ENCODE measurements at regions not wholly inside any gene's neighbourhood (a gene's known extent, or its start where the extent isn't known, plus 50 kb on each side); places are given as distances from the start of the nearest gene placed in this dataset.

DNA sequence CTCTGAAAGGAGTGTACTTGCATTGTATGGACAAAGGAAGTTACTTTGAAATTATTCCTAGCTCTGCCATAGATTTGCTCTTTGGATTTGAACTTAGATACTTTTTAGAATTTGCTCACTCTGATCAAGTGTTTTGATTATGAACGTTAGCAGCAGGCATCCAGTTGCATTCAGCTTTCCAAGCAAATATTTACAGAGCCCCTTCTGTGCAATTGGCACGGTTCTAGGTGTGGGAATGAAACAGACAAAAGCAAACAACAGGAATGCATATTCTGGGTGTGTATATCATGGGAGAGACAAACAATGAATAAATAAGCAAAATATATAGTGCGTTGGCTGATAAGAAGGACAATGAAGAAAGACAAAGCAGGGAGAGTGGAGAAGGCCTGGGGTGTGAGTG is 125.5 kb upstream of the ADAMTS9 start:
- H3K9me3 Mint-ChIP-seq: no peaks in the 10 kb centered on the region; the same call in 2 of the 3 replicates
- Histone ChIP-seq H3K4me1 (ENCODE audit: insufficient read depth) (no peaks in the 10 kb centered on the region), H3K27me3 (ENCODE audit: insufficient read depth) (no peaks in the 10 kb centered on the region), H3K4me3 (no peak overlapping the region), H3K27ac (ENCODE audit: low read depth) (no peak overlapping the region), H4K20me1 (replicated peaks; ENCODE audit: insufficient read depth) (no peaks in the 10 kb centered on the region), H3K4me2 (no peak overlapping the region), H2AFZ (no peak overlapping the region), H3K9me2 (ENCODE audit: insufficient read depth) (no peaks in the 10 kb centered on the region), H3K36me3 (ENCODE audit: insufficient read depth) (no peaks in the 10 kb centered on the region), H3F3A (replicated peaks; ENCODE audit: low read depth) (no peaks in the 10 kb centered on the region), H3K79me2 (replicated peaks; ENCODE audit: insufficient read depth) (no peaks in the 10 kb centered on the region)
- DNase-seq (ENCODE audit: low spot score) (no peak), ATAC-seq (no peak)
- H3K4me3 Mint-ChIP-seq: no peak overlapping the region
- H3K36me3 Mint-ChIP-seq (ENCODE audit: low read depth): no peaks in the 10 kb centered on the region
- peaks cover 3% of the 10 kb centered on the region for H3K27me3 Mint-ChIP-seq (ENCODE audit: insufficient read depth, low read depth, poor library complexity)
- no peaks in the 10 kb centered on the region; the same call in 2 of the 3 replicates for H3K4me1 Mint-ChIP-seq
- TF ChIP-seq, protein P1, sequence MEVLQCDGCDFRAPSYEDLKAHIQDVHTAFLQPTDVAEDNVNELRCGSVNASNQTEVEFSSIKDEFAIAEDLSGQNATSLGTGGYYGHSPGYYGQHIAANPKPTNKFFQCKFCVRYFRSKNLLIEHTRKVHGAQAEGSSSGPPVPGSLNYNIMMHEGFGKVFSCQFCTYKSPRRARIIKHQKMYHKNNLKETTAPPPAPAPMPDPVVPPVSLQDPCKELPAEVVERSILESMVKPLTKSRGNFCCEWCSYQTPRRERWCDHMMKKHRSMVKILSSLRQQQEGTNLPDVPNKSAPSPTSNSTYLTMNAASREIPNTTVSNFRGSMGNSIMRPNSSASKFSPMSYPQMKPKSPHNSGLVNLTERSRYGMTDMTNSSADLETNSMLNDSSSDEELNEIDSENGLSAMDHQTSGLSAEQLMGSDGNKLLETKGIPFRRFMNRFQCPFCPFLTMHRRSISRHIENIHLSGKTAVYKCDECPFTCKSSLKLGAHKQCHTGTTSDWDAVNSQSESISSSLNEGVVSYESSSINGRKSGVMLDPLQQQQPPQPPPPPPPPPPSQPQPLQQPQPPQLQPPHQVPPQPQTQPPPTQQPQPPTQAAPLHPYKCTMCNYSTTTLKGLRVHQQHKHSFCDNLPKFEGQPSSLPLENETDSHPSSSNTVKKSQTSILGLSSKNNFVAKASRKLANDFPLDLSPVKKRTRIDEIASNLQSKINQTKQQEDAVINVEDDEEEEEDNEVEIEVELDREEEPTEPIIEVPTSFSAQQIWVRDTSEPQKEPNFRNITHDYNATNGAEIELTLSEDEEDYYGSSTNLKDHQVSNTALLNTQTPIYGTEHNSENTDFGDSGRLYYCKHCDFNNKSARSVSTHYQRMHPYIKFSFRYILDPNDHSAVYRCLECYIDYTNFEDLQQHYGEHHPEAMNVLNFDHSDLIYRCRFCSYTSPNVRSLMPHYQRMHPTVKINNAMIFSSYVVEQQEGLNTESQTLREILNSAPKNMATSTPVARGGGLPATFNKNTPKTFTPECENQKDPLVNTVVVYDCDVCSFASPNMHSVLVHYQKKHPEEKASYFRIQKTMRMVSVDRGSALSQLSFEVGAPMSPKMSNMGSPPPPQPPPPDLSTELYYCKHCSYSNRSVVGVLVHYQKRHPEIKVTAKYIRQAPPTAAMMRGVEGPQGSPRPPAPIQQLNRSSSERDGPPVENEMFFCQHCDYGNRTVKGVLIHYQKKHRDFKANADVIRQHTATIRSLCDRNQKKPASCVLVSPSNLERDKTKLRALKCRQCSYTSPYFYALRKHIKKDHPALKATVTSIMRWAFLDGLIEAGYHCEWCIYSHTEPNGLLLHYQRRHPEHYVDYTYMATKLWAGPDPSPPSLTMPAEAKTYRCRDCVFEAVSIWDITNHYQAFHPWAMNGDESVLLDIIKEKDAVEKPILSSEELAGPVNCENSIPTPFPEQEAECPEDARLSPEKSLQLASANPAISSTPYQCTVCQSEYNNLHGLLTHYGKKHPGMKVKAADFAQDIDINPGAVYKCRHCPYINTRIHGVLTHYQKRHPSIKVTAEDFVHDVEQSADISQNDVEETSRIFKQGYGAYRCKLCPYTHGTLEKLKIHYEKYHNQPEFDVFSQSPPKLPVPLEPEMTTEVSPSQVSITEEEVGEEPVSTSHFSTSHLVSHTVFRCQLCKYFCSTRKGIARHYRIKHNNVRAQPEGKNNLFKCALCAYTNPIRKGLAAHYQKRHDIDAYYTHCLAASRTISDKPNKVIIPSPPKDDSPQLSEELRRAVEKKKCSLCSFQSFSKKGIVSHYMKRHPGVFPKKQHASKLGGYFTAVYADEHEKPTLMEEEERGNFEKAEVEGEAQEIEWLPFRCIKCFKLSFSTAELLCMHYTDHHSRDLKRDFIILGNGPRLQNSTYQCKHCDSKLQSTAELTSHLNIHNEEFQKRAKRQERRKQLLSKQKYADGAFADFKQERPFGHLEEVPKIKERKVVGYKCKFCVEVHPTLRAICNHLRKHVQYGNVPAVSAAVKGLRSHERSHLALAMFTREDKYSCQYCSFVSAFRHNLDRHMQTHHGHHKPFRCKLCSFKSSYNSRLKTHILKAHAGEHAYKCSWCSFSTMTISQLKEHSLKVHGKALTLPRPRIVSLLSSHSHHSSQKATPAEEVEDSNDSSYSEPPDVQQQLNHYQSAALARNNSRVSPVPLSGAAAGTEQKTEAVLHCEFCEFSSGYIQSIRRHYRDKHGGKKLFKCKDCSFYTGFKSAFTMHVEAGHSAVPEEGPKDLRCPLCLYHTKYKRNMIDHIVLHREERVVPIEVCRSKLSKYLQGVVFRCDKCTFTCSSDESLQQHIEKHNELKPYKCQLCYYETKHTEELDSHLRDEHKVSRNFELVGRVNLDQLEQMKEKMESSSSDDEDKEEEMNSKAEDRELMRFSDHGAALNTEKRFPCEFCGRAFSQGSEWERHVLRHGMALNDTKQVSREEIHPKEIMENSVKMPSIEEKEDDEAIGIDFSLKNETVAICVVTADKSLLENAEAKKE (CRISPR knock-in tag; IDR thresholded peaks at IDR 0.05): no peak
- no peak overlapping the region for H3K27ac Mint-ChIP-seq

- H3K27ac Mint-ChIP-seq: no peak overlapping the region
- Histone ChIP-seq H3K27ac (ENCODE audit: low read depth) (no peak overlapping the region), H3K4me1 (ENCODE audit: insufficient read depth) (no peaks in the 10 kb centered on the region), H3K36me3 (ENCODE audit: insufficient read depth) (no peaks in the 10 kb centered on the region), H4K20me1 (replicated peaks; ENCODE audit: insufficient read depth) (no peaks in the 10 kb centered on the region), H3K4me2 (no peak overlapping the region), H3K9me2 (ENCODE audit: insufficient read depth) (no peaks in the 10 kb centered on the region), H2AFZ (no peak overlapping the region), H3K27me3 (ENCODE audit: insufficient read depth) (no peaks in the 10 kb centered on the region), H3F3A (replicated peaks; ENCODE audit: low read depth) (no peaks in the 10 kb centered on the region), H3K4me3 (no peak overlapping the region), H3K79me2 (replicated peaks; ENCODE audit: insufficient read depth) (no peaks in the 10 kb centered on the region)
- peaks cover 3% of the 10 kb centered on the region for H3K27me3 Mint-ChIP-seq (ENCODE audit: insufficient read depth, low read depth, poor library complexity)
- no peaks in the 10 kb centered on the region for H3K9me3 Mint-ChIP-seq
- DNase-seq (ENCODE audit: low spot score) (no peak), ATAC-seq (no peak)
- H3K36me3 Mint-ChIP-seq (ENCODE audit: low read depth): no peaks in the 10 kb centered on the region
- TF ChIP-seq ZNF331 (CRISPR knock-in tag; IDR thresholded peaks at IDR 0.05; ENCODE audit: low read depth) (no peak), REST (IDR thresholded peaks at IDR 0.05; ENCODE audit: unreplicated experiment) (no peak), EZH2 (IDR thresholded peaks at IDR 0.05; ENCODE audit: low read depth, unreplicated experiment) (no peak), ZNF114 (CRISPR knock-in tag; IDR thresholded peaks at IDR 0.05) (no peak), EZH2phosphoT487 (IDR thresholded peaks at IDR 0.05; ENCODE audit: unreplicated experiment) (no peak), CREB1 (CRISPR knock-in tag; IDR thresholded peaks at IDR 0.05; ENCODE audit: low read depth) (no peak), STAT1 (IDR thresholded peaks at IDR 0.05; ENCODE audit: unreplicated experiment) (no peak), CTCF (conservative IDR thresholded peaks at IDR 0.05; ENCODE audit: low read depth in 2 of 2) (no peak), POLR2AphosphoS5 (IDR thresholded peaks at IDR 0.05; ENCODE audit: low read depth) (no peak), NANOG (IDR thresholded peaks at IDR 0.05; ENCODE audit: borderline replicate concordance) (no peak)
- H3K4me3 Mint-ChIP-seq: no peak overlapping the region
- no peaks in the 10 kb centered on the region for H3K4me1 Mint-ChIP-seq
Observed at GRCh38 chr3:64809086-64809485, 121.3 kb upstream of the ADAMTS9 start.
